Smooth muscle cell (in vitro differentiated cells): ENCODE measurements at regions not wholly inside any gene's neighbourhood (a gene's known extent, or its start where the extent isn't known, plus 50 kb on each side); places are given as distances from the start of the nearest gene placed in this dataset.
A peak's percentile ranks its signal among the peaks of the same experiment; 100 is the strongest.

Experiments
- DNase-seq: peaks from one replicate; lab custom pipeline; 2025; ENCODE audit not compliant: unreplicated experiment; lab: John Stamatoyannopoulos, UW
- H2AFZ ChIP-seq: fragments of 200-600 bp; sonication (generic); 2 replicates; pipeline ENCODE4 v1.6.0; 2016; ENCODE audit warnings: antibody characterized with exemption, low read depth, mild to moderate bottlenecking
- H3F3A ChIP-seq: fragments of 200-600 bp; sonication (generic); 2 replicates; pipeline ENCODE4 v1.6.0; 2017; ENCODE audit warnings: antibody characterized with exemption, low read depth
- H3K27ac ChIP-seq: fragments of 200-600 bp; sonication (generic); 2 replicates; pipeline ENCODE4 v1.5.1; 2016; ENCODE audit warnings: low read depth, mild to moderate bottlenecking
- H3K27me3 ChIP-seq: fragments of 200-600 bp; sonication (generic); 2 replicates; pipeline ENCODE4 v1.6.1; 2016; ENCODE audit warnings: low read depth, mild to moderate bottlenecking
- H3K36me3 ChIP-seq: fragments of 200-600 bp; sonication (generic); 2 replicates; pipeline ENCODE4 v1.5.1; 2016; ENCODE audit warnings: low read depth
- H3K4me1 ChIP-seq: fragments of 200-600 bp; sonication (generic); 2 replicates; pipeline ENCODE4 v1.5.1; 2016; ENCODE audit warnings: low read depth
- H3K4me2 ChIP-seq: fragments of 200-600 bp; sonication (generic); 2 replicates; pipeline ENCODE4 v1.6.0; 2016; ENCODE audit warnings: mild to moderate bottlenecking
- H3K4me3 ChIP-seq: fragments of 200-600 bp; sonication (generic); 2 replicates; pipeline ENCODE4 v1.5.1; 2016; ENCODE audit warnings: mild to moderate bottlenecking
- H3K79me2 ChIP-seq: fragments of 200-600 bp; sonication (generic); 2 replicates; pipeline ENCODE4 v1.6.0; 2016; ENCODE audit warnings: low read depth, mild to moderate bottlenecking
- H3K9ac ChIP-seq: fragments of 200-600 bp; sonication (generic); 2 replicates; pipeline ENCODE4 v1.6.0; 2016; ENCODE audit warnings: low read depth
- H3K9me3 ChIP-seq: fragments of 200-600 bp; sonication (generic); replicated peaks from 2 replicates; pipeline ENCODE4 v1.5.1; 2016; ENCODE audit warnings: low read depth
- H4K20me1 ChIP-seq: fragments of 200-600 bp; sonication (generic); 2 replicates; pipeline ENCODE4 v1.6.0; 2016; ENCODE audit warnings: low read depth
- CTCF ChIP-seq: fragments of 200-600 bp; sonication (generic); IDR thresholded peaks from 2 replicates; pipeline ENCODE4 v1.5.1; 2017; ENCODE audit warnings: borderline replicate concordance, mild to moderate bottlenecking, antibody characterized with exemption; ENCODE audit not compliant: insufficient read depth, poor library complexity, severe bottlenecking
- WGBS: methylation state at CpG from one replicate; pipeline ENCODE4 v1.1.7; 2016; ENCODE audit warnings: low lambda C conversion rate; 5-methylcytosine and 5-hydroxymethylcytosine counted together

GRCh38 chr10:2949948-2950354 is 117.4 kb upstream of the PFKP start:
- Histone ChIP-seq H3K36me3 (no peaks in the 10 kb centered on the region), H3K4me3 (no peak overlapping the region), H4K20me1 (no peaks in the 10 kb centered on the region), H3K27me3 (no peaks in the 10 kb centered on the region), H3K9me3 (no peaks in the 10 kb centered on the region), H3K4me2 (no peak overlapping the region), H2AFZ (no peak overlapping the region), H3K79me2 (no peaks in the 10 kb centered on the region), H3F3A (no peaks in the 10 kb centered on the region), H3K4me1 (no peaks in the 10 kb centered on the region), H3K9ac (peak overlapping the region; percentile 46), H3K27ac (no peak overlapping the region)
- TF ChIP-seq CTCF, result no peak
- whole genome bisulfite sequencing, result 71% methylated on average over 20 of the region's 20 CpGs
- no peak for DNase-seq

GRCh38 chr10:2949221-2949947 is 118.0 kb upstream of the PFKP start:
- no peaks in the 10 kb centered on the region for H3K9me3 ChIP-seq
- no peak overlapping the region for H3K9ac ChIP-seq
- no peak for DNase-seq
- no peak overlapping the region for H3K27ac ChIP-seq
- no peaks in the 10 kb centered on the region for H4K20me1 ChIP-seq
- no peaks in the 10 kb centered on the region for H3K36me3 ChIP-seq
- H3K27me3 ChIP-seq, result no peaks in the 10 kb centered on the region
- no peaks in the 10 kb centered on the region for H3K4me1 ChIP-seq
- no peaks in the 10 kb centered on the region for H3K79me2 ChIP-seq
- no peak overlapping the region for H2AFZ ChIP-seq
- H3K4me3 ChIP-seq, result no peak overlapping the region
- no peak for TF ChIP-seq CTCF
- 90% methylated on average over 12 of the region's 12 CpGs for WGBS
- H3K4me2 ChIP-seq, result no peak overlapping the region
- H3F3A ChIP-seq, result peaks cover 2% of the 10 kb centered on the region

- Histone ChIP-seq H3K4me2 (no peak overlapping the region), H3K9me3 (no peaks in the 10 kb centered on the region), H3K4me1 (no peaks in the 10 kb centered on the region), H2AFZ (no peak overlapping the region), H3K27ac (no peak overlapping the region), H3F3A (peaks cover 5% of the 10 kb centered on the region), H3K36me3 (no peaks in the 10 kb centered on the region), H4K20me1 (no peaks in the 10 kb centered on the region), H3K4me3 (no peak overlapping the region), H3K79me2 (no peaks in the 10 kb centered on the region), H3K27me3 (no peaks in the 10 kb centered on the region), H3K9ac (no peak overlapping the region)
- DNase-seq, result no peak
- no peak for TF ChIP-seq CTCF
- 100% methylated on average over 1 of the region's 1 CpG for WGBS
Measured at GRCh38 chr10:2948127-2948854, 119.1 kb upstream of the PFKP start.
